Skeletal muscle satellite cell (primary cell): ENCODE measurements at regions not wholly inside any gene's neighbourhood (a gene's known extent, or its start where the extent isn't known, plus 50 kb on each side); places are given as distances from the start of the nearest gene placed in this dataset.
A peak's percentile ranks its signal among the peaks of the same experiment; 100 is the strongest.
"Not testable (repeated sequence)": the region's sequence is repeated elsewhere in the genome, so short reads cannot be mapped to it uniquely, and the experiment has no call there.

ENCODE experiments used
- H3K27me3 ChIP-seq: 2 replicates; pipeline ENCODE4 v1.7.0; 2013; ENCODE audit warnings: low read length; ENCODE audit not compliant: control insufficient read depth, insufficient read depth
- H3K36me3 ChIP-seq: 2 replicates; pipeline ENCODE4 v1.7.0; 2013; ENCODE audit warnings: mild to moderate bottlenecking, control low read depth, low read length; ENCODE audit not compliant: insufficient read depth
- H3K4me1 ChIP-seq: 2 replicates; pipeline ENCODE4 v1.7.0; 2013; ENCODE audit warnings: low read length; ENCODE audit not compliant: control insufficient read depth, insufficient read depth
- H3K4me2 ChIP-seq: 2 replicates; pipeline ENCODE4 v1.7.0; 2013; ENCODE audit warnings: mild to moderate bottlenecking, low read length
- H3K4me3 ChIP-seq: 2 replicates; pipeline ENCODE4 v1.7.0; 2013; ENCODE audit warnings: low read length
- H3K9ac ChIP-seq: 2 replicates; pipeline ENCODE4 v1.7.0; 2013; ENCODE audit warnings: mild to moderate bottlenecking, low read depth, low read length, moderate library complexity
- H3K9me3 ChIP-seq: replicated peaks from 2 replicates; pipeline ENCODE4 v1.7.0; 2013; ENCODE audit warnings: mild to moderate bottlenecking, control low read depth, low read length

DNA sequence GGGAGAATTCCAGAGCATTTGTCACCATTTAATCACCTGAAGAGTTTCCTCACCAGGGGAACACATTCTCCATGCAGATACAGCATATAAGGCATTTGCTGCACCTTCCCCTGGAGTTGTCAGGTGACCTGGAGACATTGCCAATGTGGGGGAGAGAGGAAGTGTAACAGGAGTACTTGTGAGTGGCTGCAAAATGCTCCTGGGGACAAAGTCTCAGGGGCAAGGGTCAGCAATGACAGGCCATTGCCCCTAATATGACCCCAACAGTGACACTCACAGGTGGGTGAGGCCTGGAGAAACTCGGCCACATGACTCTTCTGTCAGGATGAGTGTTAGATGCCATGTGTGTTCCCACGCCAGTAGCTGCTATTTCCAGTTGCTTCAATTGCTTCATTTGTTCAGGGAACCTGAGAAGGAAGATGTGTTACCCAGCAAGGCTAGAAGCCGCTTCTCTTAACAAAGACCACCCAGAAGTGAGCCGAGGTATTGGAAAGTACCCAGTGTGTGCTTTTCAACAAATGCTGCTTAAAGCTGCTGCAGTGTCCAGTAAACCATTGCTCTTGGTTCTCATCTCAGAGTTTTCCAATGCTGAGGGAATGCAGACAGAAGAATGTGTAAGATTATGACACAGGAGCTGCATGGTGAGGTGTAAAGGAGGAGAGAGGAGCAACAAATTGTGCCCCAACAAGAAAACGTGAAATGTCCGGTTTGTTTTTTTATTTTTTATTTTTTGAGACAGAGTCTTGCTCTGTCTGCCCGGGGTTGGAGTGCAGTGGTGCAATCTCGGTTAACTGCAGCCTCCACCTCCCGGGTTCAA lies 128.2 kb upstream of the SLC44A1 start:
- no peaks in the 10 kb centered on the region for H3K4me1 ChIP-seq
- H3K4me3 ChIP-seq, result no peak overlapping the region
- no peaks in the 10 kb centered on the region for H3K9me3 ChIP-seq
- H3K27me3 ChIP-seq, result no peaks in the 10 kb centered on the region
- no peaks in the 10 kb centered on the region for H3K36me3 ChIP-seq
- H3K4me2 ChIP-seq, result no peak overlapping the region
- H3K9ac ChIP-seq, result no peak overlapping the region

DNA sequence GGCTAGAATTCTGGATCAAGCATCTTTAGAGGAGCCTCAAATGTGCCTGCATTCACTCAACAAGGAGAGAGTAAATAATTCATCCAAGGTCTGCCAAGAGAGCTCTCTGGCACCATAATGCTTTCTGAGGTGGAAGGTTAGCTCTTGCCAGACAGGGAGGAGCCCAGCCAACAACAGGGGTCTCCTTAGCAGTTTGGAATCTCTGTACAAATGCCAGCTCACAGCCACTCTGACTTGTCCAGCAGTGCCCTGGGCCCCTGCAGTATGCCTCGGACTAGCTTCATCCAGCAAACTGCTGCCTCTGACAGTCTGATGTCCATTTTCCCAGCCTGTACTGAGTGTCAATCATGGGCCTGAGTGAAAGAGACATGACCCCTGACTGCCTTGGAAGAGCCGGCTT lies 127.2 kb upstream of the SLC44A1 start:
- no peaks in the 10 kb centered on the region for H3K9me3 ChIP-seq
- no peaks in the 10 kb centered on the region for H3K27me3 ChIP-seq
- no peak overlapping the region for H3K9ac ChIP-seq
- no peak overlapping the region for H3K4me3 ChIP-seq
- H3K4me1 ChIP-seq, result no peaks in the 10 kb centered on the region
- no peaks in the 10 kb centered on the region for H3K36me3 ChIP-seq
- H3K4me2 ChIP-seq, result no peak overlapping the region

DNA sequence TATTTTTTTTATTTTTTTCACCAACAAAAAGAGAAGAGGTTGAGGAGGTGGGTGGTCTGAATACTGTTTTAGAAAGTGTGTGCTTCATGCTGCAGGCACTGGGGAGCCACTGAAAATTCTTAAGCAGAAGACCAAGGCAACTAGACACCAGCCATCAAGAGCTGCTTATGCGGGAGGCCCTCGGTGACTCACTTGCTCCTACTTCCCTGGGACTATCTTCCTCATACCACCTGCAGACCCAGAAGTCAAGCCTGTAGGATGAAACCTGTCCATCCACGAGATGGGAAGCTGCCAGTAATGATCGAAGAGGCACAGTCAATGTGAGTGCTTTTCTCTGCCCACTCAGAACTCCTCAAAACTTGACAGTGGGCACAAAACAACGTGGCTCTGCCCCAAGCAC lies 125.8 kb upstream of the SLC44A1 start:
- no peak overlapping the region for H3K9ac ChIP-seq
- H3K36me3 ChIP-seq, result no peaks in the 10 kb centered on the region
- H3K9me3 ChIP-seq, result no peaks in the 10 kb centered on the region
- no peak overlapping the region for H3K4me2 ChIP-seq
- no peaks in the 10 kb centered on the region for H3K27me3 ChIP-seq
- no peaks in the 10 kb centered on the region for H3K4me1 ChIP-seq
- H3K4me3 ChIP-seq, result no peak overlapping the region

DNA sequence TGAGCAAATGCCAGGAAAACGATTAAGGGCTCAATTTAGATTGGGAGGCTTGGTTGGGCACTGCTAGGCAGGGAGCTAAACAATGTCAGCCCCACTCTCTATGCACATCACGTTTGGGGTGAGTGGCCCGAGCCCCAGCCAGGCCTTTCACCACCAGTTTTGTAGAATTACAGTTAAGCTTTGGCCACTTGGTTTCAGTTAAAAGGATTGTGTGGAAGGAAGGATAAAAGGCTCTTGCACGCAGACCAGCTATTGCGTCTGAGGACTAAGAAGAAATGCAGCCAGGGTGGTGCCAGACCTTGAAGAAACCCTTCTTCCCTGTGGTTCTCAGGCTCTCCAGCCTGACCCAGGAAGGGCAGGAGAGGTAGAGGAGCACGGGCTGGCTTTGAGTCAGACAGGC lies 125.3 kb upstream of the SLC44A1 start:
- no peak overlapping the region for H3K9ac ChIP-seq
- no peaks in the 10 kb centered on the region for H3K27me3 ChIP-seq
- H3K4me1 ChIP-seq, result no peaks in the 10 kb centered on the region
- no peaks in the 10 kb centered on the region for H3K9me3 ChIP-seq
- H3K4me2 ChIP-seq, result no peak overlapping the region
- no peak overlapping the region for H3K4me3 ChIP-seq
- no peaks in the 10 kb centered on the region for H3K36me3 ChIP-seq

DNA sequence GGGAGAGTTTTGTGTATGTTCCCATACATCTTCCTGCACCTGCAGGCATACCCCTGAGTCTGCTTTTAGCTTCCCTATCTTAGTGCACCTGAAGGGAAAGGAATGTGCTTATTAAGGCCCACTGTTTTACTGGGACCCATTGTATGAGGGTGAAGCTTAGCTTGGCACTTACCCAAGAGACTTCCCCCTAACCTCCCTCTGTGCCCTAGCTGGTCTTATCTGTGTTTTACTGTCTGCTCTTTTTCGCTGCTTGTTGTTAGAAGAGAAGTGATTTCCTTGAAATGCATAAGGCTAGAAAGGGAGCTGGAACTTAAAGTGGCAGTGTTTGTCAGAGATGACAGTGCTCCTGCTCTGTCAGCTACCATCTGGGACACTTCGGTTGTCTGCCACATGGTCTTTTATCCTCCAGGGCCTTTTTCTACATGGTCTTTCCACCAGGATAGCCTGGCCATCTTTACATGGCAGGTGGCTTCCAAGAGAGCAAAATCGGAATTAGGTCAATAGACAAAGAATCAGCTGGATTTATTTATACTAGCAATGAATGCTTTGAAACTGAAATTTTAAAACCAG lies 122.5 kb upstream of the SLC44A1 start:
- Histone ChIP-seq H3K9me3 (no peaks in the 10 kb centered on the region), H3K9ac (no peak overlapping the region), H3K4me3 (no peak overlapping the region)

DNA sequence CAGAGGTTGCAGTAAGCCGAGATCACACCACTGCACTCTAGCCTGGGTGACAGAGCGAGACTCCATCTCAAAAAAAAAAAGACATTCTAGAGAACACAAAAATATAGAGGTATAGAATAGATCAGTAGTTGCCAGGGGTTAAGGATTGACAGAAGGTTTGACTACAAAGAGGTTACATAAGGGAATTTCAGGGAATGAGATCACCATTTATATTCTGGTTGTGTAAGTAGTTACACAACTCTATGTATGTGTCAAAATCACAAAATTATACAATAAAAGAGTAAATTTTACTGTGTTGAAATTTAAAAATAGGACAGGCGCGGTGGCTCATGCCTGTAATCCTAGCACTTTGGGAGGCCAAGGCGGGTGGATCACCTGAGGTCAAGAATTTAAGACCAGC lies 119.9 kb upstream of the SLC44A1 start:
- H3K4me1 ChIP-seq, result peaks cover 13% of the 10 kb centered on the region
- H3K9me3 ChIP-seq, H3K4me2 ChIP-seq, H3K27me3 ChIP-seq, H3K9ac ChIP-seq, H3K4me3 ChIP-seq, H3K36me3 ChIP-seq: not testable (repeated sequence)

More for the DNA sequence above, 122.5 kb upstream of the SLC44A1 start:
- peaks cover 2% of the 10 kb centered on the region for H3K4me1 ChIP-seq
- no peak overlapping the region for H3K4me2 ChIP-seq
- no peaks in the 10 kb centered on the region for H3K36me3 ChIP-seq
- no peaks in the 10 kb centered on the region for H3K27me3 ChIP-seq

DNA sequence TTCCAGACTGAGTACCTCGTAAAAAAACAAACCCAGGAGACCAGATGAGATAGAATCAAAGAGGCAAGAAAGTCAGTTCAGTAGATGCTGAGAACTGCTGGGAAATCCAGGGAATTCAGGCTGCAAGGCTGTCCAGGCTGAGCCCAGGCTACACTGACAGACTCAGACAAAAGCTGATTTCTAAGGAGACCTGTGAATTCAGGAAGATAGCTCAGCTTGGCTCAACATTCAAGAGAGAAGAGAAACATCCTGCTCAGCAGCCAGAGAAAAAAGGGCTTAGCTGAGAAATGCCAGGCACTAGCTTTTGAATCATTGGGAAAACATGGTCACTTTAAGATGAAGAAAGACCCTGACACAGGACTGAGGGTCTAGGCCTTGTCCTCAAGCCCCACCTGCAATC lies 118.2 kb upstream of the SLC44A1 start:
- peaks cover 13% of the 10 kb centered on the region for H3K4me1 ChIP-seq
- no peaks in the 10 kb centered on the region for H3K9me3 ChIP-seq
- no peaks in the 10 kb centered on the region for H3K36me3 ChIP-seq
- H3K9ac ChIP-seq, result no peak overlapping the region
- no peaks in the 10 kb centered on the region for H3K27me3 ChIP-seq
- H3K4me3 ChIP-seq, result no peak overlapping the region
- H3K4me2 ChIP-seq, result no peak overlapping the region

DNA sequence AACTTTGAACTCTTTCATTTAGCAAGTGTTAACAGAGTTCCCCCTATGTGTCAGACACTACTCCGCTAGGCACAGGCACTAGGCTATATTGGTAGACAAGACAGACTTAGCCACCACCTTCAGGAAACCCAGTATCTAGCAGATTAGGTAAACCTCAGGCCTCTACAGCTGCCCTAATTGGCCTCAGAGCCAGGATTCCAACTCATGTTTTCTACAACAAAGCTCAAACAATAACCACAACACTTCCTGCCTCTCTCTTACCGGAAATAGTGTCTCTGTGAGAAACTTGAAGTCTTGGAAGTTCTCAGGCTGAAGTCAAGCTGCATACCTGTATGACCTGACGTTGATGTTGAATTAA lies 116.6 kb upstream of the SLC44A1 start:
- Histone ChIP-seq H3K4me3 (no peak overlapping the region), H3K9ac (no peak overlapping the region), H3K4me1 (peaks cover 19% of the 10 kb centered on the region), H3K36me3 (no peaks in the 10 kb centered on the region), H3K27me3 (no peaks in the 10 kb centered on the region), H3K9me3 (no peaks in the 10 kb centered on the region), H3K4me2 (no peak overlapping the region)

DNA sequence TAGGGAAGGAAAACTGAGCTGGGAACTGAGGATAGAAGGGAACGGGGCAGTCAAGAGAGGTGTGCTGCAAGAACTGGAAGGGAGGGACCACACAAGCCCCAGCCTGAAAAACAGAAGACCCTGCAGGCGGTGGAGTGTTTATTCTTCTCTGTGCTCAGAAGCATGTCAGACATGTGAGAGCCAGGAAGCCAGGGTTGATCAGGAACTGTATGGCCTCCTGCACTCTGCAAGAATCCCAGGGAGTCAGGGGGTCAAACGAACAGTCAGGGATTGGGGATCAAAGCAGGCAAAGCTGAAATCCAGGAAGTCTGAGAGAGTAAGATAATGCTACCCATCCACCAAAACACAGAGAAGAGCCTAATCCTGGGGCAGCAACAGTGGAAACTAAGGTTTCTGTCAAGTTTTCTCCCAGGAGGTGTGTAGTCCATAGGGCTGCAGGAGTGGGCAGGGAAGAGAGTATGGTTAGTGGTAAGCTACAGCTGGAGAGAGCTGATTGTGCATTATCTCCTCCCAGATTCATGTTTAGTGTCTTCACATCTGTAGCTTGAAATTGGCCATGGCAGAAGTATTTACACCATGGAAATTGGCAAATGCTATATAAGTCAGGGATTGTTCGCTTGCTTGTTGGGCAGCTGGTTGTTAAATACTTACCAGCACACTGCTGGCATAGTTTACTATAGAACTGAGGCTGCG lies 115.4 kb upstream of the SLC44A1 start:
- no peak overlapping the region for H3K9ac ChIP-seq
- H3K9me3 ChIP-seq, result no peaks in the 10 kb centered on the region
- H3K36me3 ChIP-seq, result no peaks in the 10 kb centered on the region
- H3K4me1 ChIP-seq, result peaks cover 20% of the 10 kb centered on the region
- H3K27me3 ChIP-seq, result no peaks in the 10 kb centered on the region
- H3K4me2 ChIP-seq, result no peak overlapping the region
- H3K4me3 ChIP-seq, result no peak overlapping the region

DNA sequence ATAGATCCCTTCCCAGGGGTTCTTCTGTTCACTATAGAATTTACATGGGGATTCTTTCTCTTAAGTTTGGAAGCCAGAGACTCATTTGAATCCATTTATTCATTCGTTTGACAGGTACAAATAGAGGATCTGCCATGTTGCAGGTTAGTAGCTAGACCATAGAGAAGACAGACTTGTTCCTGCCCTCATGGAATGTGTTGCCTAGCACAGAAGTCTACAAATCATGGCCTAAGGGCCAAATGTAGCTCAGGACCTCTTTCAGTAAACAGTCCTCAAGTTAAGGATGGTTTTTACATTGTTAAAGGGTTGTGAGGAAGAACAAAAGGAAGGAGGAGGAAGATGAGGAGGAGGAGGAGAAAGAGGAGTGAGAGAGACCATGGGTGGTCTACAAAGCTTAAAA lies 114.7 kb upstream of the SLC44A1 start:
- Histone ChIP-seq H3K4me1 (peaks cover 20% of the 10 kb centered on the region), H3K9me3 (no peaks in the 10 kb centered on the region), H3K4me2 (no peak overlapping the region), H3K4me3 (no peak overlapping the region), H3K9ac (no peak overlapping the region), H3K36me3 (no peaks in the 10 kb centered on the region), H3K27me3 (no peaks in the 10 kb centered on the region)

DNA sequence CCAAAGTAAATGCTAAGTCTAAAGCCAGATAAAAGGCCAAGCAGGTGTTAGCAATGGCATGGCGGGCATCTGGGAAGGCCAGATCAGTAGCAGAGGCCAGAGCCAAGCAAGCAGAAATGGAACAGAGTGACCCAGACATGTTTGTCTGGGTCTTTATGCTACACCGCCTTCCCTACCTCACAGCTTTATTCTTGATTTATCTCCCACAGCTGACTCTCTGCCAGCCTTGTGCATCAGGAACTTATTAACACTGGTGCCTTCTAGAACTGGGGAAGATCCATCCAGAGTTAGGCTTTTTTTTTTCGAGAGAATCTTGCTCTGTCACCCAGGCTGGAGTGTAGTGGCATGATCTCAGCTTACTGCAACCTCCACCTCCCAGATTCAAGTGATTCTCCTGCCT lies 112.5 kb upstream of the SLC44A1 start:
- Histone ChIP-seq H3K4me3 (no peak overlapping the region), H3K9me3 (no peaks in the 10 kb centered on the region), H3K4me1 (peaks cover 18% of the 10 kb centered on the region), H3K9ac (no peak overlapping the region), H3K4me2 (no peak overlapping the region), H3K27me3 (no peaks in the 10 kb centered on the region), H3K36me3 (no peaks in the 10 kb centered on the region)

DNA sequence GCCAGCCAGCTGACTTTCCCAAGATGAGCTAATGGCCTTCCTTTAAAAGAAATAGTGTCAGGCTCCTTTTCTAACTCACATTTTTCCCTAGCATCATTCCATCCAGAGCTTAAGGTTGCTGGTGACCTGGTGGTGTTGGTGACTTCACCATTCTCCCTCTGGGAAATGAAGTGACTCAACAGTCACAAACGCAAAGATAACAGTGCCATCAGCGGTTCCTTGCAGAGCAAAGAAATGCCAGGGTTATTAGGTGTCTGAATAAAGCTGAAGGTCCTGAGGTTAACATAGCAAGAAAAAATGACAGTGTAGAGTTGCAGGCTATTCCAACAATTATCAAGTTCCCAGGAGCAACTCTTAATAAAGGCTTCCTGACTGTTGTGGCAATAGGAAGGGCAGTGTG lies 111.8 kb upstream of the SLC44A1 start:
- no peak overlapping the region for H3K4me3 ChIP-seq
- no peak overlapping the region for H3K9ac ChIP-seq
- no peaks in the 10 kb centered on the region for H3K27me3 ChIP-seq
- peaks cover 12% of the 10 kb centered on the region for H3K4me1 ChIP-seq
- H3K9me3 ChIP-seq, result no peaks in the 10 kb centered on the region
- no peaks in the 10 kb centered on the region for H3K36me3 ChIP-seq
- H3K4me2 ChIP-seq, result peak overlapping the region; percentile 27
